Tibial artery (tissue), 4 donors: ENCODE measurements at regions not wholly inside any gene's neighbourhood (a gene's known extent, or its start where the extent isn't known, plus 50 kb on each side); places are given as distances from the start of the nearest gene placed in this dataset.

Experiments used
- DNase-seq, 2 donors: peaks; one replicate each; pipeline ENCODE4 v3.0.0-alpha.2; 2019
- H3K27ac ChIP-seq, 2 donors: fragments of 200-600 bp; sonication (generic) in 1 of 2; 1 replicate in 1 of 2; 2 replicates in 1 of 2; pipeline ENCODE4 v1.5.1; 2018 to 2019; ENCODE audit warnings: mild to moderate bottlenecking in 1 of 2
- H3K27me3 ChIP-seq, 2 donors: fragments of 200-600 bp; sonication (generic) in 1 of 2; one replicate each; pipeline versions ENCODE4 v1.5.1 to v1.6.0; 2016 to 2019
- H3K36me3 ChIP-seq, 3 donors: fragments of 200-600 bp; sonication (generic) in 2 of 3; one replicate each; pipeline ENCODE4 v1.5.1; 2016 to 2019; ENCODE audit warnings: mild to moderate bottlenecking in 2 of 3
- H3K4me1 ChIP-seq, 4 donors: fragments of 200-600 bp; sonication (generic) in 2 of 4; 1 replicate in 3 of 4; 2 replicates in 1 of 4; pipeline ENCODE4 v1.5.1; 2016 to 2019
- H3K4me3 ChIP-seq, 2 donors: fragments of 200-600 bp; sonication (generic) in 1 of 2; 1 replicate in 1 of 2; 2 replicates in 1 of 2; pipeline ENCODE4 v1.5.1; 2018 to 2019; ENCODE audit warnings: mild to moderate bottlenecking in 2 of 2
- H3K9me3 ChIP-seq, 3 donors: fragments of 200-600 bp; sonication (generic) in 1 of 3; one replicate each; pipeline ENCODE4 v1.5.1; 2016 to 2019
- CTCF ChIP-seq, 2 experiments: fragments of 200-600 bp in 1 of 2; fragments of 450-650 bp in 1 of 2; IDR thresholded peaks; one replicate each; pipeline ENCODE4 v1.5.1; 2017 to 2019; ENCODE audit warnings: antibody characterized with exemption in 2 of 2, mild to moderate bottlenecking in 1 of 2, moderate library complexity in 1 of 2
- intact Hi-C: fragments of 100-400 bp; cut with DNase I; formaldehyde crosslinking; loops from one replicate; pipeline ENCODE4 v1.15.0; 2023; ENCODE audit warnings: low total_unique reads

GRCh38 chrX:63470506-63470905 is 119.4 kb upstream of the SPIN4 start:
- Histone ChIP-seq H3K4me1 (no peaks in the 10 kb centered on the region), H3K4me3 (no peak overlapping the region), H3K36me3 (peaks cover 0 to 15% (median 13%) of the 10 kb centered on the region in 3 donors), H3K27me3 (no peaks in the 10 kb centered on the region), H3K27ac (no peak overlapping the region), H3K9me3 (peaks cover 0 to 33% (median 28%) of the 10 kb centered on the region in 3 donors)
- no peak for TF ChIP-seq CTCF (IDR thresholded peaks at IDR 0.05)
- DNase-seq: no peak
- intact Hi-C loops: no loop called here

GRCh38 chrX:63466690-63467089 is 115.6 kb upstream of the SPIN4 start:
- H3K4me1 ChIP-seq: no peaks in the 10 kb centered on the region
- peaks cover 0 to 15% (median 6%) of the 10 kb centered on the region in 3 donors for H3K36me3 ChIP-seq
- no peak for TF ChIP-seq CTCF (IDR thresholded peaks at IDR 0.05)
- no peaks in the 10 kb centered on the region for H3K27me3 ChIP-seq
- intact Hi-C loops: no loop called here
- H3K9me3 ChIP-seq: peaks cover 0 to 22% (median 19%) of the 10 kb centered on the region in 3 donors
- no peak overlapping the region for H3K4me3 ChIP-seq
- DNase-seq: no peak
- no peak overlapping the region for H3K27ac ChIP-seq

GRCh38 chrX:63458981-63459380 is 107.8 kb upstream of the SPIN4 start:
- no peaks in the 10 kb centered on the region for H3K4me1 ChIP-seq
- no peak for DNase-seq
- TF ChIP-seq CTCF (IDR thresholded peaks at IDR 0.05): no peak
- H3K27ac ChIP-seq: no peak overlapping the region
- no peak overlapping the region for H3K4me3 ChIP-seq
- intact Hi-C loops: no loop called here
- H3K27me3 ChIP-seq: no peaks in the 10 kb centered on the region
- H3K36me3 ChIP-seq: peaks cover 0 to 6% (median 0%) of the 10 kb centered on the region in 3 donors
- H3K9me3 ChIP-seq: no peaks in the 10 kb centered on the region

- Histone ChIP-seq H3K27ac (no peak overlapping the region), H3K27me3 (no peaks in the 10 kb centered on the region), H3K4me1 (no peaks in the 10 kb centered on the region), H3K4me3 (no peak overlapping the region), H3K36me3 (peaks cover 10 to 32% (median 13%) of the 10 kb centered on the region in 3 donors), H3K9me3 (peaks cover 0 to 11% (median 0%) of the 10 kb centered on the region in 3 donors)
- DNase-seq: no peak
- intact Hi-C loops: no loop called here
- TF ChIP-seq CTCF (IDR thresholded peaks at IDR 0.05): no peak
These were observed 102.4 kb upstream of the SPIN4 start for GRCh38 chrX:63453571-63453970.

- TF ChIP-seq CTCF (IDR thresholded peaks at IDR 0.05): no peak
These were observed 90.6 kb upstream of the SPIN4 start for GRCh38 chrX:63441717-63442116.

GRCh38 chrX:63439580-63439979 is 88.4 kb upstream of the SPIN4 start:
- intact Hi-C loops: no loop called here

More at GRCh38 chrX:63441717-63442116, 90.6 kb upstream of the SPIN4 start:
- DNase-seq: no peak
- Histone ChIP-seq H3K27ac (no peak overlapping the region), H3K4me3 (no peak overlapping the region), H3K36me3 (no peaks in the 10 kb centered on the region), H3K4me1 (no peaks in the 10 kb centered on the region), H3K9me3 (peaks cover 0 to 4% (median 0%) of the 10 kb centered on the region in 3 donors), H3K27me3 (no peaks in the 10 kb centered on the region)
- intact Hi-C loops: no loop called here

More at GRCh38 chrX:63439580-63439979, 88.4 kb upstream of the SPIN4 start:
- Histone ChIP-seq H3K27ac (no peak overlapping the region), H3K36me3 (no peaks in the 10 kb centered on the region), H3K4me1 (peaks cover 0 to 3% (median 0%) of the 10 kb centered on the region in 4 donors), H3K4me3 (no peak overlapping the region), H3K27me3 (no peaks in the 10 kb centered on the region), H3K9me3 (peaks cover 0 to 4% (median 0%) of the 10 kb centered on the region in 3 donors)
- no peak for DNase-seq
- no peak for TF ChIP-seq CTCF (IDR thresholded peaks at IDR 0.05)
